Activated CD4-positive, alpha-beta T cell treated with anti-CD3 and anti-CD28 coated beads, Interleukin-2, Interleukin-4, amounts not matched to agents 100 ng/mL and 50 ng/mL, durations not matched to agents 16 hours and 8 hours (primary cell): ENCODE measurements at regions not wholly inside any gene's neighbourhood (a gene's known extent, or its start where the extent isn't known, plus 50 kb on each side); places are given as distances from the start of the nearest gene placed in this dataset.
"Not testable (repeated sequence)": the region's sequence is repeated elsewhere in the genome, so short reads cannot be mapped to it uniquely, and the experiment has no call there.

Experiments used
- DNase-seq: peaks from one replicate; pipeline ENCODE4 v3.0.0-alpha.2; 2020; ENCODE audit warnings: low spot score

DNA sequence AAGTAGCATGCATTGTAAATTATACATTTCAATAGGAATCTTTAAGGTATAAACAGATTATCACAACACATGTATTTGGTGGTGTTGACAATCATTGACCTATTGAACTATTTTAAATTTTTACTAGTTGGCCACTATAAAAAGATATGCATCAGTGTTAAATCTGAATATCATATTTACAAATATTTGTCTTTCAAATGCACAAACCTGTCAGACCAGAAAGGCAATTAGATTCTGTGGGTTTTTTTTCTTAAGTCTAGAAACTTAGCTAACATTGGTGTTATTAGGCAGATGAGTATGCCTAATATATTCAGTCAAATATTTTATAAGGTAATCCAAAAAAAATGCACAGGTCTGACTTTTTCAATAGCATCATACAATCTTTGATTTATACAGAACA is 241.4 kb upstream of the DGKB start:
- no peak for DNase-seq

DNA sequence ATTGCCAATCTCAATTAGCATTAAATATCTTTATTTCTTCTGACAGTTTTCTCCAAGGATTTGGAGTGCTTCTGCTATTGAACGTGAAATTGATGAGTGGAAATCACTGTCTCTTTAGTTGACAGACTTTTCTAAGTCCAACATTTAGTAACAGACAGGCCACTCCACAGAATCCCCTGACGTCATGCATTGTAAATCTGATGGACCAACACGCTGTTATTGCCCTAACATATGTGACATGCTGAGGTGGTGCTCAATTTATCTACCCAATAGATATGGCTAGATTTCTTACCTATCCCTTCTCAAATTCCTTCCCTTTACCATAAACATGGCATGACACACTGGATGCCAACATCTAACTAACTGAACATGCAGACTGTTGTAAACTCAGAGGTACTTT is 240.6 kb upstream of the DGKB start:
- no peak for DNase-seq

DNA sequence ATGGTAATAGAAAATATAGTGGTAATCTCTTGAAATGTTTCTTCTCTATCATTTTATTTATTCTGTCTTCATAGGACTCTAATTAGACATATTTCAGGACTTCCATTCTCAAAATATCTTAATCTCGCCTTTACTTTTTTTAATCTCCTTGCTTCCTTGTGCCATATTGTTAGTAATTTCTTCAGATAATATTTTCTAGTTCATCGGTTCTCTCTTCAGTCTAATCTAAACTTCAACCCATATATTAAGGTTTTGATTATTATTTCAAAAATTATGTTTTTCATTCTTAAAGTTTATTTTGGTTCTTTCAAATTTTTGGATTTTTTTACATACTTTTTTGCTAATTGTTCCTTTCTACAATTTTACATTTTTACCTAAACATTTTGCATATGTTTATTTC is 237.9 kb upstream of the DGKB start:
- DNase-seq, result no peak

DNA sequence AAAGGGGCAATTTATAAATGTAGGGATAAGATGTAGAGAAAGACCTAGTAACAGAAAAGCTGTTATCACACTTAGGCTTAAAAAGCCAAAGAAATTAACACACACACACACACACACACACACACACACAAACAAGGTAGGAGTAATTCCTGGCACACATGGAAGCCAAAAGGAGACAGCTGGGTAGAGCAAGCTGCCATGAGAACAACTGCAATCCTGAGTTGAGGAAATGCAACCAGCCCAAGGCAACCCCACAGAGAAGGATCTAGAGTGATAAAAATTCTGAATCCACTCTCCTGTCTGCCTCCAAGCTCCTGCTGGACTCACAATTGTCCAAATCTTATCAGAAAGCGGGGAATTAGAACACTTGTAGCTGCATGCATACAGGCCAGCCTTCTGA is 229.1 kb upstream of the DGKB start:
- no peak for DNase-seq

DNA sequence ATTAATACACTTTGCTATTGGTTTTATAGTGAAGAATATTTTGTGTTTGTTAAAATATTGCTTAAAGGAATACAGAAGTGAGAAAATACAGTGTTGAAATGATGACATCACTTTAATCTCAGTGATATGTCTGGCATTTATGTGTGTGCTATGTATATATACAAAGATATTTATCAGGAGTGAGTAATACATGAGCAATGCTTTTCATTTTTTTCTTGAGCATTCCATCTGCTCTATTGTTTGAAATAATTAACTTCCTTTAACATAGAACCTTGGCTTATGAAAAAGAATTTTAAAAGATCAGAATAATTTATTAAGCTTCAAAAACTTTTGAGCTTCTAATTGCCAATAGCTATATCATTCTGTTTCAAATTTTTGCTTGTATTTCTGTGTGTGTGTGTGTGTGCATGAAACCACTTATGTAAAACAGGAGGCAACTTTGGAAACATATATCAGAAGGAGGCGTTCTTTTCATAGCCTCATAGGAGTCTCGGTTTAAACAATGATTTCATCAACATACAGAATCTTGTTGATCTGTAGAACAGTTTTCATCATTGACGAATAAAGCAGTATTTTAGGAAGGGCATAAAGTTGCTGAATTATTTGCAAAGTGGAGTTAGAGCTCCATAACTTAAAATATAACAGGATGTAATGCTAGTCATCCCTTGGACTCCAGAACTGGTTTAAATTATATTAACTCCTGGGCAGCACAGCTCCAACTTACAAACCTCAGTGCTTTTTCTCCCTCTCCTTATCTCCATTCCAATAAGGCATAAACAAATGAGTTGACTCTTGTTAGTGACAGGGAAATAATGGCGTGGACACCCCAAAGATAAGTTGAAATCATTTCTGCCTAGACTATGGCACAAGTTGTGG is 228.4 kb upstream of the DGKB start:
- DNase-seq, result no peak

DNA sequence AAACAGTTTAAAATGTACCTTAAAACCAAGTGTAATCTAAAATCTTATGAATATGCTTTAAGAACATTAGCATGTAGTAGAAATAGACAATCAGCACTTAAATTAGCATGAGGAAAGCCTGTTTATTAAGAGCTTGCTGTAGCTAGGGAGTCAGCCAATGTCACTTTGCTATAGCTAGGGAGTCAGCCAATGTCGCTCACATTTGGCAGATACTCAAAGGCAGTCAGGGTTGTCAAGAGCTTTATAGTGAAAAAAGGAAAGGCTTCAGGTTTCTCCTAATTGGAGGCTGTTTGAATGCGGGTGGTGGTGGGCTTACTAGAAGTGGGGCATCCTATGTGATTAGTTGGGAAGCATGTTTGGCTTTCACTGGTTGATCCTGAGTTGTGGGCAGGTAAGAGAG is 226.2 kb upstream of the DGKB start:
- DNase-seq, result no peak

DNA sequence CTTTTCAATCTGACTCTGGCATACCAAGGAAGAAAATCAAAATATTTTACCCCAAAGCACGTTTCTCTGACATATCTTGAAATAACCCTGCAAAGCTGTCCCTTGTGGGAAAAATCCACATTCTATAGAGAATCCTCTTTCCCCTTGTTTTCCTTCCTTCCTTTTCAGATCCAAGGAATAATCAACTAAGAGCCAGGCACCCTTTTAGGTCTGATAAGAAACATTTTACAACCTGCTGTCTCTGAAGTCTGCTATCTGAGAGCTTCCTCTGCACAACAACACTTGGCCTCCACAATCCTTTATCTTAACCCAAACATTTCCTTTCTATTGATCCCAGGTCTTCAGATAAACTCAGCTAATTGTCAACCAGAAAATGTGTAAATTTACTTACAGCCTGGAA is 224.1 kb upstream of the DGKB start:
- DNase-seq, result not testable (repeated sequence)

DNA sequence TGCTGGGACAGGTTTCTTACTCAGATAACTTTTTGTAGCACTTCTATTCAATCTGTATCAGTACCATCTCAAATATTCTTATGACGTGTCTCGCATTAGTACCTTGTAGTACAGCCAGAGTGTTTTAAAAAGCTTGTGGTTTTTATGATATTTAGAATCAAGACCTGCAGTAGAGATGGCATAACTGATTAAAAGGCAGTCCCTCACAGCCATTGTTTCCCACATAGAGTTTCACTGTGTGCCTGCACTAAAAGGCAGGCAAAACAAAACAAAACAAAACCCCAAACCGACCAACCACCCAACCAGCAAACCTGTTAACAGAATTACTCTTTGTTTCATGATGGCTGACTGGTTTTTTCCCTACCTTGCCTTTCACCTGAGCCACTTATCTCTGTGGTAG is 221.3 kb upstream of the DGKB start:
- DNase-seq, result no peak

DNA sequence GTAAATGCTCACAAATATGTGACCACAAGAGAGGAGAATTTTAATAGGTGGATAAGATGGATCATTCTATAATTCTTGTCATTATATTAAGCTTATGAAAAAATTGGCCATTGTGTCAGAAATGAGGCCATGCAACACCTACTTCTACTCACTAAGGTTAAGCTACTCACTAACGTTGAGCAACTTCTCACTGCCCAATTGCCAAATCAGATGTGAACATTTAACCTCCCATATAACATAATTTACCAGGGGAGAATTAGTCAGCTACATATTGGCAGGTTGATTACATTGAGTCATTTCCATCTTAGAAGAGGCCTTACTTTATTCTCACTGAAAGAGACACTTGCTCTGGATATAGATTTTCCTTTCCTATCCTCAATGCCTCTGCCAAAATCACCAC is 211.2 kb upstream of the DGKB start:
- DNase-seq, result no peak

DNA sequence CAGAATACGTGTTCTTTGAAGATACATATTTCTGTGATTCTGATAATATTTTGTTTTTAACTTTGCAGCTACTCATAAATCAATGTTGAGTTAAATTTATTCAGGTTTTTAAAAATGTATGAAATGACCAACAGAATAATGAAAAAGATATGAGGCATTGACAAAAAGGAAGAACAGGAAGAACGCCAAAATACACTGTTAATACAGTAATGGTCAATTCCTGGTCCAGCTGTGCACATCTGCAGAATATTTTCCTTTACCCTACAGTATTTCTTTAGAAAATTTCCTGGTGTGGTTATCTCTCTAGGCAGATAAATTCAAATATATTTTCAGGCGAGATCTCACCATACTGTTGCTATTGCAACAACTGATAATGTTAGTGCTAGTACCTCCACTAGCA is 203.2 kb upstream of the DGKB start:
- DNase-seq, result no peak

DNA sequence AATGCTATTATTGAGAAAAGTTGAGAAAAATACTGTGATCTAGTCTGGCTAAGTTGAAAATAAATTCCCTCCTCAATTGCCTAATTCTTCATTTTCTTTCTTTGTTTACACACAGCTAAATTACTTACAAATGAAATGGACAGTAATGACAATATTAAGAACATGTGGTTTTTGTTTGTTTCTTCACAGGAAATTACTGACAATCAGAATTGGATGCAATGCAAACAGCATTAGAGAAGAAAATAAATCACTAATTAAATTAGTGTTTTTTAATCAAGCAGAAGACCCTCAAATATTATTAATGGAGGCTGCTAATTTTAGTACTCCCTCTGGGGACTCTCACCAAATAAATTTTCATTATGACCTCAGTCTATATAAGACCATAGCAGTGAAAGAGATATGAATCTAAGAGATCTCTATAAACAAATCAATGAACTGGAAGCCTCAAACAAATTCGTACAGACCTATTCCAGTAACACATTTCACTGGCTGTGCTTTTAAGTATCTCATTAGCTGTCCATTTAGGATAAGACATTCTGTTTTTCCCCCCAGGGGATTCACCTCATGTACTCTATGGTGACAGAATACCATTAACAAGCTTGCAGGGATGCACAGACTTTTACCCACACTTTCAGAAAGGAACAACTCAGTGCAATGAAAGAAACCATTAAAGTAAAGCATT is 202.0 kb upstream of the DGKB start:
- no peak for DNase-seq

DNA sequence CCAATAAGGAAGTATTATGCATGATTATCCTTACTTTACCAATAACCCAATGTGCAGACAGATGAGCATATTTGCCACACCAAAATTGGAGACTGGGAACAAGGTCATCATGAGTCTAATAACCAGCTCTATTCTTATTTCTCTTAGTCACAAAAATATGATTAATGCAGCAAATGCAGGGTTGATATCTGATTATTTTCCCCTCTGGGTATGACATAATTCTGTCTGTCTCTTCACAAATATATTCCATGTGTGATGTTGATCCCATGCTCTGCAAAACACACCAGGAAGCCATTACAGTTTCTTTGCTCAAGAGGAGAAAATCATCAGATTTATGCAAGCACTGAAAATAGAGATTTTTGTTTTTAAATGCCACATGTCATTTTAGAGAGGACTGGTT is 196.5 kb upstream of the DGKB start:
- DNase-seq, result no peak

DNA sequence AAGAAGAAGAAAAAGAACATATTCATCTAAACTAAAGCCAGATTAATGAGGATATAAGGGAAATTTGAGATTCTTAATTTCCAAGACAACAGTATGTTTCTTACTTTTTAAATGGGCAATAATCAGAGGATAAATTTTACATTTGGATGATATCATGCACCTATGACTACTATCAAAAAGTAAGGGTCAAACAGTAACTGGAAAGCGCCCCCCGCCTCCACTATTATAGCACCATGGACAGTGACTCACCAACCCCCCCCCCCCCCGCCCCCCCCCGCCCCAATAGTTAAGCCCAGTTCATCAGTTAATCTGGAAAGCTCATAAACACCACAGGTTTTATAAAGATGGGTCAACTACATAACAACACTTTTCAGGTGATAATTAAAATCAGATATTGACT is 194.3 kb upstream of the DGKB start:
- DNase-seq, result no peak

DNA sequence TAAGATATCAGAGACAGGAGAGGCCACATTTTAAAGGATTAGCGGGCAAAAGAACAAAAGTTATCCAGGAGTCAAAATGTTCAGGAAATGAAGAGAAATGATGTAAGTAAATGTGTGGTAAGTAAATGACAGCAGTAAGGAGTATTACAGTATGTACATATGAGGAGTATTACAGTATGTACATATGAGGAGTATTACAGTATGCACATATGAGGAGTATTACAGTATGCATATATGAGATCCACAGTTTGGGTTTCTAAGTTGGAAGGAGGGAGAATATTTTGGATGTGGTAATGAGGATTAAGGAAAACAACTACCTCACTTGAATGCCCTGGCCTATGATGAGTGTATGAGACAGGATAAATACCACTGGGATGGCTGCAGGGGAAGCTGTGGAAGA is 192.4 kb upstream of the DGKB start:
- DNase-seq, result no peak

DNA sequence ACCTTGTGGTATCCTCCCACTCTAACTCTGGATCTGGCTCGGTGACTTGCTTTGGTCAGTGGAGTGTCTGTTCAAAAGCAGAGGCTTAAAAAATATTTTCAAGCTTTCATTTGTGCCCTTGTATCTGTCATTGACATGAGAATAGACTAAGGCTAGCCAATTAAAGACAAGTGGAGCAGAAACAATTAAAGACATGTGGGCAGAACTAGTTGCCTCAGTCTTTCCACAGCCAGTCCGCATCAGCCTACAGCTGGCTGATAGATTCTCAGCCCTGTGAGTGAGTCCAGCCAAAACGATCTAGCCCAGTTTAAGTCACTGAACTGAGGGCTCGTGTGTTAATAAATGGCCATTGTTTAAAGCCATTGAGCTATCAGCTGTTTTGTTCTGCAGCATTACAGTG is 185.2 kb upstream of the DGKB start:
- no peak for DNase-seq

DNA sequence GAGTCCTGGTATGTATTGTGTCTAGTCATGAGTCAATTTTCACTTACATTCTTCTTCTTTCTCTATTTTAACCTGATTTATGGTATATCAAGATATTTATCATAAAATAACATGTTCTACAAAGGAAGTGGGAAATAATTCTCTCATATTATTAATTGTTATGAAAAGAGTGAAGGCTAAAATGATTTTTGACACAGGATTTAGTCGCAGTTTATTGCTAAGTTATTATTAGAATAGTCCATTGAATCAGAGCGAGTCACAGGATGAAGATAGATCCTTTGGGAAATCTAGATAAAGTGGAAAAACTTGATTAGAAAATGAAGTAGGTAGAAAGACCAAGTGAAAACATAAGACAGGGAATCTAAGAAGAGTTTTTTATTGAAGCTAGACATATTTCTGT is 184.3 kb upstream of the DGKB start:
- no peak for DNase-seq

DNA sequence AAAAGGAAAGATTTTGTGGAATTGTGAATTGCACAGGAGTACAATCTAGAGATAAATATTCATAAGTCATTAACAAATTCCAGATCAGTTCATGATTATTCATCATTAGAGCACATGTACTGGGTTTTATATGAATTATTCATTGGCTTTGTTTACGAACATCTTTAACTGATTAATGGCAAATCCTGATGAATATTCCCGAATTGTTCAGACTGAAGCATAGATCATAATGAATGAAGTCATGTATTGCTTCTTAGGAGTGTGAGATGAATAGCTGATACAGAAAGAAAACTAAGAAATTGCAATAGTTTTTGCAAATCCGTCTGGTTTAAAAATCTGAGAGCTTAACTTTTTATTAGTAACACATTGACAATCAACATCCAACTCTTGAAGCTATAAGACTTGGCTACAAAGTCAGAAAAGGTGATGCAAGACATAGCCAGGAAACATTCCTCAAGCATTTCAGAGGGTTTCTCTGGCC is 183.6 kb upstream of the DGKB start:
- DNase-seq, result no peak

DNA sequence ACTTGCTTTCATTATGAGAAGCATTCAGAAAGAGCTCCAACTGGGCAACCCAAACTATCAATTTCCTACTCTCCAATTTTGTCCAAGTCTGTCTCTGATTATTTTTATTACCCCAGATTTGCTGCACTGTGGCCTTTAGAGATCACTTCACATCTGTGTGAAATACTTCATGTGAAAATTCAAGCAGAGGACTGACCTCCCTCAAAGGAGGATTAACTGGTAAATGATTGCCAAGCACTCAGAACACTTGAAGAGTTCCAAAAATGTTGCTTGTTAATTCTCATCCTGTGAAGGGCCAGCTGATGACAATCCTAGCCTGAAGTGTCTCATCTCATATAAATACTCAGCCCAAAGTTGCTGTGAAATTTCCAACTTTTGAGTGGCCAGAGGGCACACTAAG is 182.8 kb upstream of the DGKB start:
- no peak for DNase-seq

DNA sequence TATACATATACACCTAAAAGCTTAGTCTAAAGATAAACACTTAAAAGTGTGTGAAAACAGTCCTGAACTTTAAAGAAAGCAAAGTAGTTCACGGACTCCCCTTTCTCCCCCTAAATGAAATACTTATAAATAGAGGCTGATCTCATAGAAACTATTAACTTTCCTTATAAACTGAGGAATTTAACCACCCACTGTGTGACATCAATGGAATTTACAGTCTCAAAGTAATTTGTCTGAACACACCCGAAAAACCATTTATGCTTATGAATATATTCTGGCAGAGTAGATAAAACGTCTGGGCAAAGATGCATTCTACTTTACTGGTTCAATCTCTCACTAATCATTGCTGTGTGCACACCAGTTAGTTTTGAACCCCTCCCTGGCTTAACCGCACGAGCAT is 181.8 kb upstream of the DGKB start:
- DNase-seq, result no peak

DNA sequence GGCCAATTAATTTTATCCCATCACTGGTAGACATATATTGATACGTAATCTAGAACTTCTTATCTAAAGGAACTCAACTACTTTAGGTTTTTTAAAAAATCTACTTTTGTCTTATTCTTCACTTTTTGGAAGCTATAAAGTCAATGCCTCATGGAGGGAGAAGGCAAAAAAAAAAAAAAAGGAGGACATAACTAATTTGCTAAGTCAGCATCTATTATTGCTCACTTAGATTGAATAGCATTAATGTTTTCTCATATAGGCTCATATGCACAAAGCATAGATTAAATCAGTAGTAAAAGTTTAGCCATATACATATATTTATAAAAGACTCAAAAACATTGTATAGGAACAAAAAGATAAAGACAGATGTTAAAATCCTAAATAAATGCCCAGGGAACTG is 179.3 kb upstream of the DGKB start:
- DNase-seq, result no peak

DNA sequence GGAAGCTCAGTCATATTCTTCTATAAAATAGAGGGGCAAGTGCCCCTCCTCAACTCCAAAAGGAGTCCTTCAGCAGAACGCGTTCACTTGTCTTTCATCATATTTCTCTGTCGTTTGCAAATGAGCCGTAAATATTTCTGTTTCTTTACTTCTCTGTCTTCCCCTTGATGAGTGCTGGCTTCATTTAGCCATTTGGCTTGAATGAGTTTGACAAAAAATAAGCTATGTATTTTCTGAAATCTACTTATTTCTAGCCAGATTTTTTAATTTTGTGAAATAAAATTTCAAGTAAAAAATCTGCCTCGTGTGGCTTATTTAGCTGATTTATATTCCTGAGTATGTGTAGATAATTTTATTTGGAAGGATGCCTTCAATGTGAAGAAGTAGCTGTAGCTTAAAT is 170.8 kb upstream of the DGKB start:
- no peak for DNase-seq

DNA sequence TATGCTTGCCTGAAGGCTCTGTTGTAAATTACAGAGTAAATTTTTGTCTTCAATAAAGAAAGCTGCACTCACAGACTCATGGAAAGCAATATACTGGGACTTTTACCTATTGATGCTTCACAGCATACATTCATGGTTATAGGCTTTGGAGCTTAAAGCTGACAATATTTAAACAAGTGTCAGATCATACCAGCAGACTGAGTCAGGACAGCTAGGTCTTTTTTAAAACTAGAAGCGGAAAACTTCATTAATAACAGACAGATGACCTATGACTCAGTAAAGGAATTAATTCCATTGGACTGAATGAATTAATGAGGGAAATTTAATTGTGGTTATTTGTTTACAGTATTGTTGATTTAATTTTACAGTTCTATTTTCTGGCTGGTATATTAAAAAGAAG is 165.8 kb upstream of the DGKB start:
- DNase-seq, result no peak

DNA sequence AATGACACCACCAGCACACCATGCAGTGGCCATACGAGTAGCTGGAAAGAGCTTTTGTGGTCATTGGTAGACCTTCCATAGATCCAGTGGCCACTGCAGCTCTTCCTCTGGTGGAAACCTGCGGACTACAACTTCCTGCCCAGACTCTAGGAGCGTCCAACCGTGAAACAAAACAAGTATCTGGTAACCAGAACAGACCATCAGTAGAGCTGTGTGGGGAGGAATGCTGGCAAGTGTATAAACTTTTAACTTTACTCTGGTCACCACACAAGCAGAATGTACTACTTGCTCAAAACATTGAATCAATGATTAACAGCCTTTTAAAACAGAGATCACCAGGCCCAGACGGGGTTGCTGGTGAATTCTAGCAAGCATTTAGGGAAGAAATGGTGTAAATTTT is 154.7 kb upstream of the DGKB start:
- no peak for DNase-seq

DNA sequence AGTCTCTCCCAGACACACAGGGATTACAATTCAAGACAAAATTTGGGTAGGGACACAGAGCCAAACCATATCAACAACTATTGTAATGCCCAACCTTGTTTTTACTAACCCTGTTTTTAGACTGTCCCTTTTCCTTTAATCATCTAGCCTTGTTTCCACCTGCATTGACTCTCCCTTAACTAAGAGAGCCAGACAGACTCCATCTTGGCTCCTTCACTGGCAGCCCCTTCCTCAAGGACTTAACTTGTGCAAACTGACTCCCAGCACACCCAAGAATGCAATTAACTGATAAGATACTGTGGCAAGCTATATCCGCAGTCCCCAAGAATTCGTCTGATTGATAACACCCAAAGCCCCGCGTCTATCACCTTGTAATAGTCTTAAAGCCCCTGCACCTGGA is 151.8 kb upstream of the DGKB start:
- not testable (repeated sequence) for DNase-seq
